HG02610 (cell line): ENCODE measurements at regions not wholly inside any gene's neighbourhood (a gene's known extent, or its start where the extent isn't known, plus 50 kb on each side); places are given as distances from the start of the nearest gene placed in this dataset.
"Not testable (repeated sequence)": the region's sequence is repeated elsewhere in the genome, so short reads cannot be mapped to it uniquely, and the experiment has no call there.

ENCODE experiments used
- ATAC-seq: cut with Tn5 transposase; IDR thresholded peaks from one replicate; pipeline ENCODE4 v1.9.1; 2021; ENCODE audit warnings: mild to moderate bottlenecking, moderate library complexity; ENCODE audit not compliant: unreplicated experiment

- no peak for ATAC-seq
Observed at GRCh38 chr18:51248685-51249084, 51.2 kb upstream of the MEX3C start.

- ATAC-seq = no peak
Observed at GRCh38 chr18:51250006-51250405, 52.5 kb upstream of the MEX3C start.

GRCh38 chr18:51250458-51251024 is 53.1 kb upstream of the MEX3C start:
- no peak for ATAC-seq

DNA sequence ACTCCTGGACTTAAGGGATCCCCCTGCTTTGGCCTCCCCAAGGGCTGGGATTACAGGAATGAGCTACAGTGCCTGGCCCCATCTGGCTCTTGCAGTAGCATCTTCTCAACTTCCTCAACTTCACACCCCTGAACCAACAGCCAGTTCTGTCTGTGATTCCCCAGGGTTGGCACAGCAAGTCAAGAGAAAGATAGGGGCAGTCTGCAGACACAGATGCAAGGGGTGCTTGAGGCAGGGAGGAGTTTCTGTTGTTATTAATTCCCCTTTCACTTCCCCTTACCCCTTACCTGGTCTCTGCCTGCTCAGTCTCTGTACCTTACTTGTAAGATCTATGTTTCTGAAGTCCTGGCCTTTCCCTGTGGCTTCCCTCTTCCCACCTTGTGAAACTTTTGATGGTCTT is 54.1 kb upstream of the MEX3C start:
- ATAC-seq = peak; percentile 97

GRCh38 chr18:51253476-51253875 is 56.0 kb upstream of the MEX3C start:
- ATAC-seq = no peak

DNA sequence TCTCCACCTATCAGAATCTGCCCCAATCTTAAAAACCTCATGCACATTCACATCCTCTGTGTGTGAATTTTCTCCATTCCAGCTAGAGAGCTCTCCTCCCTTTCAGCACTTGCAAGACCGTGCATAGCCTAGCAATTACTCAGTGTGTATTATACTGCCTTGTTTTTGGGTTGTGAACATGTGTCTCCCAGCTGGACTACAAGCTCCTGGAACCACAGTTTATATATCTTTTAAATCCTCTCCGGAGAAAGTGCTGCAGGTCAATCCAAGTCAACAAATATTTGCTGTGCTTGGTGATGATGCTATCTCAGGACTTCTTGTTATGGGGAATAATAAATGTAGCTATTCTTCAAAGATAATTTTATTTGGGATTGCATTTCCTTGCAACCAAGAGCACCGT is 58.2 kb upstream of the MEX3C start:
- ATAC-seq = no peak

DNA sequence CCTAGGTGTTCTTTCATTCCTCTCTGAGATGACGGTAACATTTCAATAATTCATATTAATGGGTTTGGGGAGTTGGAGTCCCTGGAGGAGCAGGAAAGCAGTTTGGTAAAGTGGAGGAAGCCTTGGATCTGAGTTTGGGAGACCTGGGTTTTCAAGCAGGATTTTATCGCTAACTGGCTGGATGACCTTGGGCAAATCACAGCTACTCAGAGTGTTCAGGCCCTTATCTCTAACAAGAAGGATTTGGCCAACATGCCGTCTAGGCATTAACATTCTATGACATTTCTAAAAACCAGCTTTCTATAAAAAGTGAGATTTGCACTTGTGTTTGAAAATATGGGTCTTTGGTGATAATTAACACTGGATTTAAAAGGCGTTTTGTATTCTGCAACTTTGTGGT is 59.7 kb upstream of the MEX3C start:
- ATAC-seq = no peak

- no peak for ATAC-seq
Observed at GRCh38 chr18:51260118-51260517, 62.6 kb upstream of the MEX3C start.

DNA sequence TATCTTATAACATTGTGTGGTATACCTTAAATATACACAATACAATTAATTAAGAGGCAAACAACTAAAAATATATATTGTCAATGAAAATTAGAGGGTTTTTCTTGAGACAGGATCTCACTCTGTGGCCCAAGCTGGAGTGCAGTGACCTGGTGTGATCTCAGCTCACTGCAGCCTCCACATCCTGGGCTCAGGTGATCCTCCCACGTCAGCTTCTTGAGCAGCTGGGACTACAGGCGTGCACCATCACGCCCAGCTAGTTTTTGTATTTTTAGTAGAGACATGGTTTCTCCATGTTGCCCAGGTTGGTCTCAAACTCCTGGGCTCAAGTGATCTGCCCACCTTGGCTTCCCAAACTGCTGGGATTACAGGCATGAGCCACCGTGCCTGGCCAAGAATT is 68.6 kb upstream of the MEX3C start:
- ATAC-seq = not testable (repeated sequence)

- ATAC-seq = no peak
Observed at GRCh38 chr18:51266773-51267172, 69.3 kb upstream of the MEX3C start.

- no peak for ATAC-seq
Observed at GRCh38 chr18:51273437-51273836, 76.0 kb upstream of the MEX3C start.

- ATAC-seq = no peak
Observed at GRCh38 chr18:51275712-51276476, 78.4 kb upstream of the MEX3C start.

GRCh38 chr18:51278045-51278649 is 80.7 kb upstream of the MEX3C start:
- no peak for ATAC-seq

DNA sequence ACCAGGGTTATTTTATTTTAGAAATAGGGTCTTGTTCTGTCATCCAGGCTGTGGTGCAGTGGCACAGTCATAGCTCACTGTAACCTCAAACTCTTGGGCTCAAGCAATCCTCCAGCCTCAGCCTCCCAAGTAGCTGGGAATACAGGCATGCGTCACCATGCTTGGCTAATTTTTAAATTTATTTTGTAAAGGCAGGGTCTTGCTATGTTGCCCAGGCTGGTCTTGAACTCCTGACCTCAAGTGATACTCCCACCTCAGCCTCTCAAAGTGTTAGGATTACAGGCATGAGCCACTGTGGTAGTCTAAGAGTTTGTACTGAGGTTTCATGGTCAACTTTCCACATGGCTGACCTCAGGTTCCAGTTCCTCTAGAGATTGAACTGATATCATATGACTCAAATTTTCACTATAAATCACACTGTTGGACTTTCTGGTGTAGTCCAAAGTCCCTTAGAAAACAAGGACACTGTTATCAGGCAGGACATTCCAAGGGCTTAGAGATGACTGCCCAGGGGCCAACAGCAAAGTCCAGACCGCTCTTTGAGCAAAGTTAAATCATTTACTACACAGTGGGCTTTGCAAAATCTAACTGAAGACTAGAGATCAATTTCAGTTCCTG is 82.0 kb upstream of the MEX3C start:
- peak; percentile 64 for ATAC-seq

DNA sequence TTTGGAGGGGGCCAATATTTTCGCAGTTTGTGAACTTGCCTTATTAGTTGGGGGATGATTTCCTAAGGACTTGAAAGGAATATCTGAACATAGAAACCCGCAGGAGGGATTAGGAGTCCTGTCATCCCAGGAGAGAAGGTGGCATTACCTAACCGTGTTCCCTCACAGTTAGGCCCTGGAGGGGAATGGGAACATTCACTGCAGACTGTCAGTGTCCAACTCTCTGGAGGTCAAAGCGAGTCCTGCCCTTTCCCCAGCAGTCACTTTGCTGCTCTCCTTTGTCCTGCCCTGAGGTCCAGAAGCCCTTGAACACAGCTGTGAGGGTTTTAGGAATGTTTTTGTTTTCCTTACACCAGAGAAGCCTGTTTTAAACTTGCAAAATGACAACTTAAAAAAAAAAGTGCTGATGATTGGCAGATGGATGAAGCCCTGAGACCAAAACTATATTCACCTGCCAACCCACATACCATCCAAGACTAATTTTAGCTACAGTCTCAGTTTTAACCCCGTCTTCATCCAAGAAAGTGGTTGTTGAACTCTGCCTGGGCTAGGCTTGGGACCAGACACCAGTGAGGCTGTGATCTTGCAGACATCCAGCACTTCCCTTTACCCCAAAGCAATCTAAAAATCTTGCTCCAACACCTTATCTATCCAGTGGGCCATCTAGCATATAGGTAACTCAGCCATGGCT is 90.5 kb upstream of the MEX3C start:
- ATAC-seq = no peak

GRCh38 chr18:51288582-51288981 is 91.1 kb upstream of the MEX3C start:
- ATAC-seq = no peak

DNA sequence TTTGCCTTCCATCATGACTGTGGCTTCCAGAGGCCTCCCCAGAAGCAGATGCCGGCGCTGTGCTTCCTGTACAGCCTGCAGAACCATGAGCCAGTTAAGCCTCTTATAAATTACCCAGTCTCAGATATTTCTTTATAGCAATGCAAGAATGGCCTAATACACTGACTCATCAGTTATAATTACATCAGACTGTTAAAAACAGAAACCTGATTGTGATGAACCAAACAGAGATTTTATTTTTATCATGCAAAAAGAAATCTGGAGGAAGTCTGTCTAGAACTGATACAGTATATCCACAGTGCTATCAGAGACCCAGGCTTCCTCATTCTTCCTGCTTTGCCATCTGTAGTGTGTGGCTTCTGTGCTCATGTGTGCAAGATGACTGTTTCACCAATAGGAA is 93.4 kb upstream of the MEX3C start:
- no peak for ATAC-seq

GRCh38 chr18:51300912-51301311 is 103.4 kb upstream of the MEX3C start:
- no peak for ATAC-seq

DNA sequence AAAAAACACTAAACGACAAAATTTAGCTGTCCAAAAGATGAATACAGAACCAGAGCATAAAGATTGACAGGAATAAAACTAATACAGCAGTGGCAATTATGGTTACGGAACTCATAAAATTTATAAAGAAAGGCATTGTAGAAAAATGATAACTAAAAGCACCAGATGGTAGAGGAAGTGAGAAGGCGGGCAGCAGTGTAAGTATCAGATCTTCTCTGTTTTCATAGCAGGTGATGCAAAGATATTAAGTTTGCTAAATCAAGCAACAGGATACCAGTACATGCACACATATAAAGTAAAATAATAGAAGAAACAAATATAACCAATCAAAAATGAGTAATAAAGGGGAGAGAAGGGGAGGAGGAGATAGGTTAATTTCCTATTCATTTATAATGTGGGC is 103.9 kb upstream of the MEX3C start:
- no peak for ATAC-seq

GRCh38 chr18:51316677-51317076 is 119.2 kb upstream of the MEX3C start:
- ATAC-seq = no peak

DNA sequence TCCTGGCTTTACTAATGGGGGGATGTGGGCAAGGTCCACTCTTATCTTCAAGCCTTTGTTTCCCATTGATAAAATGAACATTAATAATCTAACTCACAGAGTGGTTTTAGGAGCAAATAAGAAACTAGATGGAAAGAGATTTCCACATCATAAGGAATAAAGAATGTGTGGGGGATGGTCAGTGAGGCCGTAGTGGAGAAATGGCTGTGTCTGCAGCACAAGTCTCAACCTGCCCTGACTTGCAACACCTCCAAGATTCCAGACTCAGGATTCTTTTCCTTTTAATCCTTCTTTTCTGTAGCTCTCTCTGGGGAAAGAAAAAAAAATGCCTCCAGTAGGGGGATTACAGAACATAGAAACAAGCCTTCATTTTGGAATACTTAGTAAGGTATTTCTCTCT is 124.2 kb upstream of the MEX3C start:
- no peak for ATAC-seq
